ENCODE measurements at regions not wholly inside any gene's neighbourhood (a gene's known extent, or its start where the extent isn't known, plus 50 kb on each side); places are given as distances from the start of the nearest gene placed in this dataset.

GRCh38 chr3:3578718-3579117 lies 220.5 kb upstream of the LRRN1 start:
- TF ChIP-seq, protein P1, sequence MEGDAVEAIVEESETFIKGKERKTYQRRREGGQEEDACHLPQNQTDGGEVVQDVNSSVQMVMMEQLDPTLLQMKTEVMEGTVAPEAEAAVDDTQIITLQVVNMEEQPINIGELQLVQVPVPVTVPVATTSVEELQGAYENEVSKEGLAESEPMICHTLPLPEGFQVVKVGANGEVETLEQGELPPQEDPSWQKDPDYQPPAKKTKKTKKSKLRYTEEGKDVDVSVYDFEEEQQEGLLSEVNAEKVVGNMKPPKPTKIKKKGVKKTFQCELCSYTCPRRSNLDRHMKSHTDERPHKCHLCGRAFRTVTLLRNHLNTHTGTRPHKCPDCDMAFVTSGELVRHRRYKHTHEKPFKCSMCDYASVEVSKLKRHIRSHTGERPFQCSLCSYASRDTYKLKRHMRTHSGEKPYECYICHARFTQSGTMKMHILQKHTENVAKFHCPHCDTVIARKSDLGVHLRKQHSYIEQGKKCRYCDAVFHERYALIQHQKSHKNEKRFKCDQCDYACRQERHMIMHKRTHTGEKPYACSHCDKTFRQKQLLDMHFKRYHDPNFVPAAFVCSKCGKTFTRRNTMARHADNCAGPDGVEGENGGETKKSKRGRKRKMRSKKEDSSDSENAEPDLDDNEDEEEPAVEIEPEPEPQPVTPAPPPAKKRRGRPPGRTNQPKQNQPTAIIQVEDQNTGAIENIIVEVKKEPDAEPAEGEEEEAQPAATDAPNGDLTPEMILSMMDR (IDR thresholded peaks at IDR 0.05; ENCODE audit: low read depth, low read length): no peak
- TF ChIP-seq EZH2phosphoT487 (IDR thresholded peaks at IDR 0.05; ENCODE audit: low read depth): no peak
